ENCODE measurements at regions not wholly inside any gene's neighbourhood (a gene's known extent, or its start where the extent isn't known, plus 50 kb on each side); places are given as distances from the start of the nearest gene placed in this dataset.
"Not testable (repeated sequence)": the region's sequence is repeated elsewhere in the genome, so short reads cannot be mapped to it uniquely, and the experiment has no call there.

GRCh38 chr10:8693635-8694034 is 639.1 kb downstream of the GATA3 start:
- TF ChIP-seq CTCF (IDR thresholded peaks at IDR 0.05); RARB (CRISPR knock-in tag; IDR thresholded peaks at IDR 0.05); REST (IDR thresholded peaks at IDR 0.05); EP300 (IDR thresholded peaks at IDR 0.05); POLR2A (IDR thresholded peaks at IDR 0.05; ENCODE audit: low read length); SREBF2 (IDR thresholded peaks at IDR 0.05); RAD21 (conservative IDR thresholded peaks at IDR 0.05 in 1 of 2, IDR thresholded peaks at IDR 0.05 in 1 of 2); MAZ (IDR thresholded peaks at IDR 0.05; ENCODE audit: borderline replicate concordance, low read depth, low read length); TFCP2L1 (CRISPR knock-in tag; IDR thresholded peaks at IDR 0.05); CEBPB (IDR thresholded peaks at IDR 0.05); ESRRA (IDR thresholded peaks at IDR 0.05; ENCODE audit: borderline replicate concordance, low read length); RNF2 (IDR thresholded peaks at IDR 0.05; ENCODE audit: borderline replicate concordance, low read depth); RCOR1 (IDR thresholded peaks at IDR 0.05; ENCODE audit: low read depth, low read length): not testable (repeated sequence)
- TF ChIP-seq, protein P1, sequence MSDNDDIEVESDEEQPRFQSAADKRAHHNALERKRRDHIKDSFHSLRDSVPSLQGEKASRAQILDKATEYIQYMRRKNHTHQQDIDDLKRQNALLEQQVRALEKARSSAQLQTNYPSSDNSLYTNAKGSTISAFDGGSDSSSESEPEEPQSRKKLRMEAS (IDR thresholded peaks at IDR 0.05): not testable (repeated sequence)
